UCSD-AML1 (cell line): ENCODE measurements at regions not wholly inside any gene's neighbourhood (a gene's known extent, or its start where the extent isn't known, plus 50 kb on each side); places are given as distances from the start of the nearest gene placed in this dataset.

Experiments used
- DNase-seq: peaks from one replicate; lab custom pipeline; 2025; ENCODE audit not compliant: unreplicated experiment; lab: John Stamatoyannopoulos, UW

DNA sequence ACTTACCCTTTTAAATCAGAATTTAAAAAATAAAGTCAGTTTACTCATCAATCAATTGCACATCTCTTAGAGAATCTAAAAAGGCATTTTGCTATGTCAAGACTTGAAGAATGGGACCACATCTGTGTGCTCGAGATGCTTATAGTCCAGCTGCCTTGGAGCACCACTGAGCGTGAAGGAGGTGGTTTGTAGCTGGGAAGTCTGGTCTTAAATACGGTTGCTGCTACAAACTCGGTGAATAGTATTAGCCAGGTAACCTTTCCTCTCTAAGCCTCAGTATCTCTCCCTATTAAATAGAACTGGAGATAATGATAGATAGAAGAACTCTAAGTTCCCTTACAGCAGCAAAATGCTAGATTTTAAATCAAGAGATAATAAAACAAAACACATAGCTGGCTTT, 289.7 kb downstream of the TRIB2 start:
- DNase-seq = no peak

DNA sequence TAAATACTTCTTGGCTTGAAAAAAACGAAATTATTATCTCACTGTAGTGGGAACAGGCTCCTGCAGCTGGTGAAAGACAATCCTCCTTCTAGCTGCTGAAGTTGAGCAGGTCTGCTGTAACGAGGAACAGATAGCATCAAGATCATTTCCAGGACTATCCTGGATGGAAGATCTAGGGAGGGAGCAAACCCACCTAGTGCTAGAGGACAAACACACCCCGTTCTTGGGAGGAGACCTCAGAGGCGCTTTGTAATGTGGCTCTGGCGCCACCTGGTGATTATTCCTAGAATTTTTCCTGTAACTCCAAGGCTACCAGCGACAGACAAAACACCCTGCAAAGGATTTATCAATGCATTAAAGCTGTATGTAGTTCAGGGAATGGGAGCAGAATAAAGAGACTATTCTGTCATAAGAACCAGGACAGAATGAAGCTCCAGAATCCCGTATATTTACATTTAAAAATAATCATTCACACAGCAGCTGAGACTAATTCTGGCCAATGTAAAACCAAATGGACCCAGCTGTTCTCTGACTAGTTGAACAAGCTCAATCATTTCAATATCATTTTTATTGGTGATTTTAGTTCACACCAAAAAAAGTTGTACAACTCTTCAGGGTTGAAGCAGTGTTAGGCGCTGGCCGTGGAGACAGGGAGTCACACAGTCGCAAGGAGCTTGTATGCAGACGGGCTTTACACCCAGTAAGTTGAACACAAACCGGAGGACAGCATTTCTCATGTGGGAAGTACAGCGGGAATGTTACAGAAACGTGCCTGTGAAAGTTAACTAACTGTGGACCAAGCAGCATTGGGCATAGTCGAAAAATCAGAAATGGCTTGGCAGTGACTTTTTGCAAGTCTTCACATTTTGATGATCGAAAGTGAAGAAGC, 290.3 kb downstream of the TRIB2 start:
- DNase-seq = peak; percentile 33

DNA sequence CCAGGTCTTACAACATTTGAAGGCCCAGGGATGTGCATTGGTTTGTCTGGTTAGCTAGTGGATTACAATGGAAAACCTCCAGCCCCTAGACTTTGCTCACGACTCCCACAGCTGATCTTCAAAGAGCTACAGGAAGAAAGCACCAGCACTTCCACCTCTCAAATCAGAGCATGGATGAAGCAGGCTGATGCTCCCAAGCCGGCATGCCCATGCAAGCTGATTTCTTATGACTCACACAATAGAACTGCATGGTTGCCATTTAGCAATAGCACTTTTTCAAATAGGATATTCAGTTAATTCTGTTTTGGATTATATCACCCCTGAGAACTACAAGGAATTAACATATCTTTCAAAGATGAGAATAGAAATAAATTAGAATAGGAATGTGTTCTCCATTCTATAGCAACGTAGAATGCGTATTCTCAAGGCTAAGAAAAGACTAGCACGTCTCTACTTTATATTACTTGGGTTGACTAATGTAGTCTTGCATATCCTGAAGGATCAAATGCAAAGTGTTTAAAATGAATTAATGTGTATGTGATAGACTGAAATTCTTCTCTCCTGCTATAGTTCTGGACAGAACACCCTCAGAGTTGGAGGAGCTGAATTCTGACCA, 292.4 kb downstream of the TRIB2 start:
- no peak for DNase-seq

DNA sequence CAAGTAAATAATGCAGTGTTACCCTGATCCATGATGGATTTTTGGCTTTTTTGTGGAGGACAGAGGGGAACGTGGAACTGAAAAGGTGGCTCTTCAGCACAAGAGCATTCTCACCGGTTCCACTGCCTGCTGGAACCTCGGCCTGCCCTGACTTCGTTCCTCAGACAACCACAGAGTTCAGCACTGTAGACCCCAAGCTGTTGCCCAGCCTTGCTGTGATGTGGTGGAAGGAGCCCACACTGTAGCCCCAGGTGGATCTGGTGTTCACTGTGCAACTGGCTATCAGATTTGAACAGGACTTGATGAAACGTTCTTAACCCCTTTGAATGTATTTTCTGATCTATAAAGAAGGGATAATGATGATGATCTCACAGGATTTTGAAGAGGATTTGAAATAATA, 293.5 kb downstream of the TRIB2 start:
- DNase-seq = no peak

DNA sequence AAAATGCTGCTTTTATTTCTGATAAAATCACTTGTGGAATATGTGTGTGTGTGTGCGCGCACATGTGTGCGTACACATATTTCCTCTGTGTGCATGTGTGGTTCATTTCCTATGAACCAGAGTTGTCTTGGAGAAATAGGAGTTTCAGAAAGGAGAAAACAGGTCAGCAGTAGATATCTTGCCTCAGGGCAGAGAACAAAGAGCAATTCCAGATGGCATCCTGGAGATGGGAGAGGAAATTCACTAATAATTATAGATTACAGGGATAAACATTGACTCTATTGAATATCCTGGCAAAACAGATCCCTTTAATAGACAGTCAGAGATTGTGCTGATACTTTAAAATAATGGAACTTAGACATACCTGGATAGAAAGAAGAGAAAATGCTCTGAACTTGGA, 298.0 kb downstream of the TRIB2 start:
- no peak for DNase-seq

DNA sequence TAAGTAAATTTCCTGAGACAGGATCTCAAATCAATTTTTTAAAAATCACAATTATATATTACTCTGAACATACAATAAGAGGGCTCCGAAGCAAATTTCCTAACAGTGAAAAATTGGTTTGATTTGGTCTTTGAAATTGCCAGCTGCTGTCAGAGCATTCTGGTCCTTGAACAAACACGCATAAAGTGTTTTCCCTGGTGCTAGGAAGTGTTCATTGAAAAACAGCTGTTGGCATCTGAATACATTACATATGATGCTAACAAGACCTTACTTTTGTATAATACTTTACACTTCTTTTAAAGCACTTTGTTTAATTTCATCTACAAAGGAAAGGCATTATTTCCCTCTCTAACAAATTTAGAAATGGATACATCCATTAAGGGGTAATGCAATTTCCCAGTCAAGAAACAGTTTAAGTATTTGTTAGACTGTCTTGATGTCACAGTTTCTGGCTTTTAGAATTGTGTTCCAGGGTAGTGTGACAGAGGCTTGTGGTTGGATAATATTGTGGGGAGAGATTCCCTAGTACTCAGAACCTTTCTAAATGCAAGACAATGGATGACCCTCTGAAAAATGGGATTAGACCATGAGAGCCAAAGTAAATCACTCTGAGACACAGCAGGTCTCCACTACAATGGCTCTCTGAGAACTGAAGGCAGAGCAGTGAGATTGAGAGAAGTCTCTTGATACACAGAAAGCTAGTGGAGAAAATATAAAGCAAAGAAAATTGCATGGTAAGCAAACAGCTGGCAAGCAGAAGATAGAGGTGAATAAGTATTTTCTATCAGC, 299.0 kb downstream of the TRIB2 start:
- DNase-seq = no peak

DNA sequence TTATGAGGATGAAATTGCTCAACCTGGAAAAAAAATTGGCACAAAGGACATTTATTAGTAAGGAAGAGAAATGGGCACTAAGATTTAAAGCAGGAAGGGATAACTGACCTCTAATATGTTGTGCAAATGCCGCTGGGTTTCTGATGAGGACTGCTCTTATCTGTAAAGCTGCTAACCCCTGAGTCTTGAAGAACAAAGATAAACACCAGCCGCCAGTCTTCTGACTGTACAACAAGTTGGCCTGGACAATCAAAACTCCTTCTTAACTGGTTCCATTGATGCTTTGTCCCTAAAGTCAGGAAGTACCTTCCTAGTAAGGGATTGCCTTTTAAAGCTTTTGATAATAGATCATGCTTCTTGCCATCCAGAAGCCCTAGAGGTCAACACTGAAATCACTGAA, 301.8 kb downstream of the TRIB2 start:
- no peak for DNase-seq

DNA sequence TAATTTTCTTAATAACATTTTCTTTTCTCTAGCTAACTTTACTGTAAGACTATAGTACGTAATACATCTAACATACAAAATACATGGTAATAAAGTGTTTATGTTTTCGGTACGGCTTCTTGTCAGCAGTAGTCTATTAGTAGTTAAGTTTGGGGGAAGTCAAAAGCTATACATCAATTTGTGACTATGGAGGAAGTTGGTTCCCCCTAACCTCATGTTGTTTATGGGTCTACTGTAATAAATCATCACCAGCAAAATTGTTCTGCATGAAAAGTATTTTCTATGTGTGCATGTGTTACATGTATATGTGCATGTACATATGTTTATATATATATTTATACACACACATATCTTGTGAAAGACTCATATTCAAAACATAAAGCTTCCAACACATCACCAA, 303.0 kb downstream of the TRIB2 start:
- DNase-seq = no peak

DNA sequence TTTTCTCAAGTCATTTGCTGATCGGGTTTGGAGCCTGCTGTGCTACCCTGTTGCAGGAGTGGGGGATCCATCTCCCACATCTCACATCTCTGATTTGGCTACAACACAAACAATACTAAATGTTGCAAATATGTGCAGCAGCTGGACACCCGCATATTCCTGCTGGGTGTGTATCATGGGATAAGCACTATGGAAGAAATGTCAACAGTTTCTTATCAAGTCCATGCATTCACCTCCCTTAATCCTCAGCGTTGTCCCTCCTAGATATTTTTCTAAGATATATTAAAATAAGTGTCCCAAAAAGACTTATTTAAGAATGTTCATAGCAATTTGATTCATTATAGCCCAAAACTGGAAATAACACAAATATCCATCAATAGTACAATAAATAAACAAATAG, 303.7 kb downstream of the TRIB2 start:
- no peak for DNase-seq

DNA sequence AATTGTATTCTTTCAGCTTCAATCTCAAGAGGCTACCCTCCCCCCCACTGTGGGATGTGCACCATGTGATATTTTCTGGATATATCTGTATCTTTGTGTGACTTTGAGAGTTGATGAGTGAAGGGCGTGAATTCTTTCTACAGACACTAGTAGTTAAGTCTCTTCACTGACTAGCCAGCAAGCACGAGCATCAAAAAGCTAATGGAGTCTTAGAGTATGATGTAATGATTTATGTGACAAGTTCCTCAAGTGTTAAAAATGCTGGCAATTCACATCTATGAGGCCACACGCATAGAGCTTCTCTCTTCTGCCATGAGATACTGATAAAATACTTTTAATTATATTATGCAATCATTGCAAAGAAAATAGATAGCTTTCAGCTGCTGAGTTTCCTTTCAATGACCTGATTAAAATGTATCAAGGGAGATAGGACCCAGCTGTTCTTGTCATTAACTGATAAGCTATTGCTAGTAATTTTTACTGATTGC, 304.8 kb downstream of the TRIB2 start:
- no peak for DNase-seq

DNA sequence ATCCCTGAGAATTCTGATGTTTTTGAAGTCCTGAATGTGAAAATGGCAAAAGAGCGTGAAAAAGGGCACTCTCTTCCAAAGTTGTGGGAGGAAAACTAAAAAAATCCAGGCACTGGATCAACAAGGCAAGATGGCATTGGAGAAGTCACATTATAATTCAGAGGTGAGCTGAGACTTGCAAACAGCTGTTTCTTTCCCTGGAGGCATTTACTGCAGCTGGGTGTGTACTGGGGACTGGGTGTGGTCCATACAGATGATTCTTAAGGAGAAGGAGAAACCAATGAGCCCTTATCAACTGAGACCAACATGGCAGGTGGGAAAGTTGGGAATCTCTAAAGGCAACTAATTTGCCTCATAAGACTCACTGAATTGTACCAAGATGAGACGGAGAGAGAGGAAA, 313.9 kb downstream of the TRIB2 start:
- no peak for DNase-seq

DNA sequence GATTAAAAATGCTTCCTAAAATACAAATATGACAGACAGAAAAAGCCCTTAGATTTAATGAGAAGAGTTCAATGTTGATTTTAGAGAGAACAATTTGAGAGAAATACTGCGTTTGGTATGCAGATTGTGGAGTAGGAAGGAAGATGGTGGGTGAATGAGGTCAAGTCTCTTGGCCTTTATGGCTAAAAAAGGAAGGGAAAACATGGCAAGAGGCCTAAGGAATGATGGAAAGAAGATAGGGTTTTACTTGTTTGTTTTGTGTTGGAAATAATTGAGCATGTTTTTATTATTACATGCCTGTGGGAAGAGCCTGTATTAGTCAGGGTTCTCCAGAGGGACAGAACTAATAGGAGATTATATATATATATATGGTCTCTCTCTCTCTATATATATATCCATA, 318.1 kb downstream of the TRIB2 start:
- no peak for DNase-seq

DNA sequence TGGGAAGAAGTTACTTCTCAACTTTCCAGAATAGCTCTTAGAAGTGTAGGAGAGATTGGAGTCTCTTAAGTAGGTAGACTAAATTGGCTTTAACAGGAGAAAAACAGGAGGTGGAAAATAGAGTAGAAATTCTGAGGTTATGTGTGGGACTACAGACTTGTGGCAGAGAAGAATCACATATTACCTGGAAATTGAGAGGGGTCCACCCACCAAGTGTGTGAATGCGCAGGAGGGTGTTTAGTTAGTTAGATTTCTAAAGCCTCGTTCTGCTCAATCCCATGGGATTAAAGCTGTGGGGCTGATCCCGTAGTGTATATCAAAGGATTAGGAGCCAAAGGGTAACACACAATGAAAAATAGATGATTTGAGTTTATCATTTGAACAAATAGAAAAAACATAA, 319.1 kb downstream of the TRIB2 start:
- no peak for DNase-seq

DNA sequence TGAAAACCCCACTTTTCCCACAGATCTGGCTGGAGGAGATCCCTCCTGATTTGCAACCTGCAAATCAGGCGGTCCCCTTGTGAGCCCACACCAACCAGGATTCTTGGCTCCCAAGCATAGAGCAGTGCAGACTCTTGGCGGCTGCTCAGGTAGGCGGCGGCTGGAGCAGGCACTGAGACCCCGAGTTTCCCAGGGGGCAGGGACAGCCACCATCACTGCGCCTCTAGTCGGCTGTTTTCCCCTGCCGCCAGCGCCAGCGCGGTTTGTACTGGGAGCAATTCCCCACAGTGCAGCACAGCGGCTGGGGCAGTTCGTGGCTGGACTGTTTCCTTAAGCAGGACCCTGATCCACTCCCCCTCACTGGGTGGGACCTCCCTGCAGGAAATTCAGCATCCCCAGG, 323.3 kb downstream of the TRIB2 start:
- DNase-seq = no peak

DNA sequence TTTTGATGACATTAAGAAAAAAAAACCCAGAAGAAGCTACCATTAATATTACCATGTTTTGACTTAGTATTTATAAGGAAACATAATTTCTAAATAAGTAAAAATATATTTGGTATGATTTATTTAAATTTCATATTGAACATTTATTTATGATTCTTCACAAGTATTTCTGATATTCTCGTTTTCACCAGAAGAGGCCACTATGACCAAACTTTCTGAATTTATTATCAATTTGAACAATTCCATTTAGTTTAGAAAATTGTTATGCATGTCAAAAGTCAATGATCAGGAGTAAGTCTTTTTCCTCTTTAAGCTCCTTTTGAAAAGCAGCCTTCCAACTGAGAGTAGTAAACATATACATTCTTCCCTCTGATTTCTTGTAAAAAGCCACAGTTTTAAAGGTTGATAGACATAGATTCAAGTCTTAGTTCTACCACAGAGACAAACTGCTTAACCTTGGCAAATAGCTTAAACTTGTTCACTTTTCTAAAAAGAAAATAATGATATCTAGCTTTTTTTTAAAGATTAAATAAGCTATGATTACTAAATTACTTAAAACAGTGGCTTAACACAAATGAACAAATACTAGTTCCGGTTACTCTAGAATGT, 329.9 kb downstream of the TRIB2 start:
- no peak for DNase-seq

DNA sequence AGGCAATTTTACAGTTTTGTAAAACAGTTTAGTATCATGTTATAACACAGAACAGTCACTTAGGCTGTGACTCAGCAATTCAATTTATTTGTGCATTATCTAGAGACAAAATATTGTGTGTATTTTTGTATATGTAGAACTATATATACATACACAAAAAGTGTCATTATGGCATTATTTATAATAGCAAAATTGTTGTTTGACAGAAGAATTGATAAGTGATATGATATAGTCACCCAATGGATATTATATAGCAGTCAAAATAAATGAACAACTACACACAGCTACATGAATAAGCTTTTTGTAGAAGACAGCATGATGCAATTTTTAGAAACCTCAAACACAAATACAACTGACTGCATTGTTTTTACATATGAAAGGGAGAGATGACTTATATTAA, 334.0 kb downstream of the TRIB2 start:
- no peak for DNase-seq

DNA sequence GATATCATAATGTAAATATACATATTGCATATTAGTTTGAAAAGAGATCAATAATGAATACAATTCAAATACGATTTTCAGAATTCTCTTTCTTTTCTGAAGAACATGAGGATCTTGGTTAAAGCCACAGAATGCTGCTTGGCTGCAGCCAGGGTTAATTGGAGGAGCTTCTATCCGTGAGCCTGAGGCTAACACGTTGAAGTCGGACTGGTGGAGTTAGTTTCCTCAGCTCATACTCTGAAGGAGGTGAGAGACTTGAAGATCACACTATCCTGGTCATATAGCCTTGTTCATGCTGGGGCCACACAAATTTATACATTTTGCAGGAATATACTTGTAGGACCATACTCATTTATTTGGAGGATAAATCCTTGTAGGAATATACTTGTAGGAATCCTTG, 335.8 kb downstream of the TRIB2 start:
- DNase-seq = peak; percentile 5

DNA sequence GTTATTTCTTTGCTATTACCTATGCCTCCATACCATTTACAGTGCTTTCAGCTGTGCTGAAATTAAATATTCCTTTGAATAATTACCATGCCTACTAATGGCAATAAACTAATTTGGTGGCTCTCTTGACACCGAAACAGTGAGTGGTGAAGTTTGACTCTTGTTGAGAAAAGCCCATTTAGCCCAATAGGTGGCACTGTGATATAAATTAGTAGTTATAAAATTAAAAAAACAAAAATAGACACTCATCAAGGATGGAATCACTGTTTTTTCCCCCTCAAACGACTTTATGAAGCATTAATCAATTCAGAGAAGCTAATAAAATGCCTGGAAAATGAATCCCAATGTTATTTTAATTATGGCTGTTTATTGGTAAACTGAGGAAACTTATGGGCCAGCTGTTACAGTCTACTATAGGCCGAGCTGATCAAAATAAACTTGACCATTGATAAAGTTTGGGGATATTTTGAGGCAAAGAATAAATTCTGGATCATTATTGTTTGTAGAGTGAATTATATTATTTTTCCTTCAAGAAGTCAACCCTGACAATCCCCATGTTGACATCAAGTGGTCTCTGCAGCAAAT, 339.6 kb downstream of the TRIB2 start:
- no peak for DNase-seq

DNA sequence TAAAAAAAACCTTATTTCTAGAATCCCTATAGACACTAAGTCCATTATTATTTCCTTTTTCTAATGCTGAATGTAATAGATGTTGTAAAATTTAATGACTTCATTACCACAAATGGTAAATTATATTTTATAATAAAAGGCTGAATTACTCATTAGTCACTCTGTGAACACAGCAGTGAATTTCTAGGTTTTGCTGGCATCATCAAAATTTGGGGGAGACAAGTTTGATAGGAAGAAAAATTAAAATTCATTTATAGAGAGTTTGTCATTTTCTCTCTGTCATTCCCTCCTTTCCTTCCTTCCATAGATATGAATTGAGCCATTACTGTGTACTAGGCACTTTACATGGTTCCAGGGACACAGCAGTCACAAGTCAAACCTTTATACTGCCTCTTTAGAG, 340.9 kb downstream of the TRIB2 start:
- DNase-seq = no peak

DNA sequence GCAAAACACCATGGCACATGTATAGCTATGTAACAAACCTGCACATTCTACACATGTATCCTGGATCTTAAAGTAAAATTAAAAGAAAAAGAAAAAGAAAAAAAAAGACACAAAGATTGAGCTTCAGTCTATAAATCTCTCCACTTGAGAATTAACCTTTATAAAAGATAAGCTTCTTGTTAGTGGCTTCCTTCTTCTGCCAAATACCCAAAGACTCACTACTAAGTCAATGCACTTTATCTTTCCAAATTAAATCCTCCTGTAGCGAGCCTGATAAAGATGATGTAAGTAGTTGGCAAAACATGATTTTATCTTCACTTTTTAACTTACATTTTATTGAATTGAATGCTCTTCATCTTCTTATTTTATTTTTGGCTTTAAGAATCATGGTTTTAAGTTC, 349.9 kb downstream of the TRIB2 start:
- DNase-seq = no peak

DNA sequence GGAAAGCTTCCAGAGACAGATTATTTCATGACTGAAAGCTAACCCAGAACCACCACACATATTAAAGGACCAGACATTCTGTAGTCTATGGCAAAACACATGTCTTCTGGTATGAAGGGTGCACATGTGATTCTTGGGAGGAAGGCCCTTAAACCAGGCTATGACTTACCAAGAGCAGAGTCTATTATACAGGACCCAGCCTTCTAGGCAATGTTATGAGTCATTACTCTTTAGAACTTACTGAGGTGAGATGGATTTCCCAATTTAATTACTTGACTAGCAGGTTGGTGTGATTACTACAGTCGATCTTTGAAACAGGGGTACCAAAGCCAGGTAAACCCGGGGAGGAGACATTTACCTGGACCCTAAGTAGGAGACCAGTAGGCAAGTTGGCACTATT, 350.8 kb downstream of the TRIB2 start:
- no peak for DNase-seq
